ENCODE measurements at regions not wholly inside any gene's neighbourhood (a gene's known extent, or its start where the extent isn't known, plus 50 kb on each side); places are given as distances from the start of the nearest gene placed in this dataset.

- in situ Hi-C loops (cut with MboI; ENCODE audit: low pct_unique_long_range_greater_than_20kb, low sequenced_read_pairs, unreplicated experiment): no loop called here
These were observed 319.0 kb upstream of the CDH6 start for GRCh38 chr5:30874241-30875034.

DNA sequence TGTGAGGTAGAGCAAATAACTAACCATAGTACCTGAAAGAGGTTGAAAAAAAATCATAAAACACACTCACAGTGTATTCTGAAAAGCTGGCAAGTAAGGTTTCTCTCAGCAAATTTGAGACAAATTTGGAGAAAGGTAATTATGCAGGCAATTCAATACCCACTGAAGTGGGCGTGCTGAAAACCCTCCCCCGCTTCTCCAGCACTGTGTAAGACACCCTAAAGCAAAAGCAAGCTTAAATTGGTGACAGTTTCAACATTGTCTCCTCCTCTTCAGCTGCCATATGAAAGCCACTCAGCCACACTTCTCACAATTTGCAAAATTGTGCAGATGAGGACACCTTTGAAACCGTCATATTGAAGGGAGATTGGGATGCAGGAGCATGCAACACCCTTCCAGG lies 322.3 kb upstream of the CDH6 start:
- TF ChIP-seq, protein P1, sequence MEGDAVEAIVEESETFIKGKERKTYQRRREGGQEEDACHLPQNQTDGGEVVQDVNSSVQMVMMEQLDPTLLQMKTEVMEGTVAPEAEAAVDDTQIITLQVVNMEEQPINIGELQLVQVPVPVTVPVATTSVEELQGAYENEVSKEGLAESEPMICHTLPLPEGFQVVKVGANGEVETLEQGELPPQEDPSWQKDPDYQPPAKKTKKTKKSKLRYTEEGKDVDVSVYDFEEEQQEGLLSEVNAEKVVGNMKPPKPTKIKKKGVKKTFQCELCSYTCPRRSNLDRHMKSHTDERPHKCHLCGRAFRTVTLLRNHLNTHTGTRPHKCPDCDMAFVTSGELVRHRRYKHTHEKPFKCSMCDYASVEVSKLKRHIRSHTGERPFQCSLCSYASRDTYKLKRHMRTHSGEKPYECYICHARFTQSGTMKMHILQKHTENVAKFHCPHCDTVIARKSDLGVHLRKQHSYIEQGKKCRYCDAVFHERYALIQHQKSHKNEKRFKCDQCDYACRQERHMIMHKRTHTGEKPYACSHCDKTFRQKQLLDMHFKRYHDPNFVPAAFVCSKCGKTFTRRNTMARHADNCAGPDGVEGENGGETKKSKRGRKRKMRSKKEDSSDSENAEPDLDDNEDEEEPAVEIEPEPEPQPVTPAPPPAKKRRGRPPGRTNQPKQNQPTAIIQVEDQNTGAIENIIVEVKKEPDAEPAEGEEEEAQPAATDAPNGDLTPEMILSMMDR (IDR thresholded peaks at IDR 0.05; ENCODE audit: extremely low read depth, insufficient read depth, missing control alignments): no peak
- in situ Hi-C loops (cut with MboI; ENCODE audit: low pct_unique_long_range_greater_than_20kb, low sequenced_read_pairs, unreplicated experiment): no loop called here

More at GRCh38 chr5:30874241-30875034, 319.0 kb upstream of the CDH6 start:
- no peak for DNase-seq (ENCODE audit: low spot score)
- TF ChIP-seq, protein P1 (IDR thresholded peaks at IDR 0.05; ENCODE audit: extremely low read depth, insufficient read depth, missing control alignments): no peak

GRCh38 chr5:30867711-30868110 lies 325.8 kb upstream of the CDH6 start:
- in situ Hi-C loops (cut with MboI; ENCODE audit: low pct_unique_long_range_greater_than_20kb, low sequenced_read_pairs, unreplicated experiment): no loop called here
- DNase-seq (ENCODE audit: low spot score): no peak
- TF ChIP-seq, protein P1 (IDR thresholded peaks at IDR 0.05; ENCODE audit: extremely low read depth, insufficient read depth, missing control alignments): no peak

More for the DNA sequence above, 322.3 kb upstream of the CDH6 start:
- DNase-seq (ENCODE audit: low spot score): no peak

DNA sequence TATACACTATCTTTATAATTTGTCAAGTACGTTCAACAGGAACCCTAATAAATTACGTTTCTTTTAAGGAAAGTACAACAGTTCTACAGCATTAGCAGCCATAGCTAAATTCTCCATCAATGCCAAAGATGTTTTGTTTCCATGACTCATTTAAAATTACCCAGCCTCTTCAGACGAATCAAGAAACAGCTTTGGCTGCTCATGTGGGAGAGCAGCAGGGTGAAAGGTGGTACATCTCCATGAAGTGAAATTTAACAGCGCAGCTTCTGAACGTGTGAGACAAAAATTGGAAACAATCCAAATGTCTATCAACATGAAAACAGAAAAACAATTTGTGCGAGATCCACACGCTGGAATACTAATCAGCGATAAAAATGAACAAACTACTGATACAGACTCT lies 327.3 kb upstream of the CDH6 start:
- in situ Hi-C loops (cut with MboI; ENCODE audit: low pct_unique_long_range_greater_than_20kb, low sequenced_read_pairs, unreplicated experiment): no loop called here
- DNase-seq (ENCODE audit: low spot score): no peak

GRCh38 chr5:30856242-30856641 lies 337.2 kb upstream of the CDH6 start:
- in situ Hi-C loops (cut with MboI; ENCODE audit: low pct_unique_long_range_greater_than_20kb, low sequenced_read_pairs, unreplicated experiment): no loop called here

More for the DNA sequence above, 327.3 kb upstream of the CDH6 start:
- TF ChIP-seq, protein P1 (IDR thresholded peaks at IDR 0.05; ENCODE audit: extremely low read depth, insufficient read depth, missing control alignments): no peak

DNA sequence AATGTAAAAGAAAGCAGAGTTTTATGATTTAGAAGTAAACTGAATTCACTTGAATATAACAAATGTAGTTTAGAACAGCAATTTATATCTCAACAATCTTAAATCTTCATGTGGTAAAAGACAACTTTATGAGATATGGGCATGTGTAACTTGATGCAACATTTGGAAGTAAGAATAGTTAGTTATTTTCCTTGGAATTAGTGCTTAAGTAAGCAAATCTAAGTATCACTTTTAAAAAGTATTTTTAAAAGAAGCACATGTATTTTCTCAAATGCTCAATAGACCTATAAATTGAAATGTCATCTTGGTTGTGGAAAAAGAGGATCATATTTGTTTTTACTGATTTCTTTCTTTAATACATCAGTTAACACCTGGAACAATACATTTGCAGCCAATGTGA lies 340.3 kb upstream of the CDH6 start:
- TF ChIP-seq, protein P1 (IDR thresholded peaks at IDR 0.05; ENCODE audit: extremely low read depth, insufficient read depth, missing control alignments): no peak
- in situ Hi-C loops (cut with MboI; ENCODE audit: low pct_unique_long_range_greater_than_20kb, low sequenced_read_pairs, unreplicated experiment): no loop called here
- DNase-seq (ENCODE audit: low spot score): no peak

More at GRCh38 chr5:30856242-30856641, 337.2 kb upstream of the CDH6 start:
- TF ChIP-seq, protein P1 (IDR thresholded peaks at IDR 0.05; ENCODE audit: extremely low read depth, insufficient read depth, missing control alignments): no peak
- no peak for DNase-seq (ENCODE audit: low spot score)
